GM19372 (cell line): ENCODE measurements at regions not wholly inside any gene's neighbourhood (a gene's known extent, or its start where the extent isn't known, plus 50 kb on each side); places are given as distances from the start of the nearest gene placed in this dataset.
"Not testable (repeated sequence)": the region's sequence is repeated elsewhere in the genome, so short reads cannot be mapped to it uniquely, and the experiment has no call there.

Source experiments
- ATAC-seq: cut with Tn5 transposase; IDR thresholded peaks from one replicate; pipeline ENCODE4 v1.9.1; 2021; ENCODE audit warnings: mild to moderate bottlenecking, low read depth, moderate library complexity; ENCODE audit not compliant: unreplicated experiment

- no peak for ATAC-seq
Observed at GRCh38 chr11:109668973-109669634, 247.1 kb downstream of the C11orf87 start.

- ATAC-seq, result no peak
Observed at GRCh38 chr11:109677231-109677630, 255.2 kb downstream of the C11orf87 start.

GRCh38 chr11:109677876-109678275 lies 255.9 kb downstream of the C11orf87 start:
- ATAC-seq, result no peak

GRCh38 chr11:109680127-109680526 lies 258.1 kb downstream of the C11orf87 start:
- ATAC-seq, result no peak

- not testable (repeated sequence) for ATAC-seq
Observed at GRCh38 chr11:109682788-109683187, 260.8 kb downstream of the C11orf87 start.

- no peak for ATAC-seq
Observed at GRCh38 chr11:109695696-109696095, 273.7 kb downstream of the C11orf87 start.

GRCh38 chr11:109696191-109696897 lies 274.4 kb downstream of the C11orf87 start:
- no peak for ATAC-seq

- peak; percentile 92 for ATAC-seq
Observed at GRCh38 chr11:109697140-109697843, 275.3 kb downstream of the C11orf87 start.

- no peak for ATAC-seq
Observed at GRCh38 chr11:109698237-109698636, 276.2 kb downstream of the C11orf87 start.

GRCh38 chr11:109704432-109704831 lies 282.4 kb downstream of the C11orf87 start:
- ATAC-seq, result no peak

- no peak for ATAC-seq
Observed at GRCh38 chr11:109706945-109707344, 285.0 kb downstream of the C11orf87 start.

- ATAC-seq, result no peak
Observed at GRCh38 chr11:109707411-109707810, 285.4 kb downstream of the C11orf87 start.

- ATAC-seq, result no peak
Observed at GRCh38 chr11:109708184-109708583, 286.2 kb downstream of the C11orf87 start.

GRCh38 chr11:109714444-109714843 lies 292.5 kb downstream of the C11orf87 start:
- ATAC-seq, result not testable (repeated sequence)

GRCh38 chr11:109715424-109715823 lies 293.4 kb downstream of the C11orf87 start:
- not testable (repeated sequence) for ATAC-seq

GRCh38 chr11:109726061-109726460 lies 304.1 kb downstream of the C11orf87 start:
- ATAC-seq, result no peak

GRCh38 chr11:109728056-109728455 lies 306.1 kb downstream of the C11orf87 start:
- ATAC-seq, result no peak

GRCh38 chr11:109729761-109730160 lies 307.8 kb downstream of the C11orf87 start:
- no peak for ATAC-seq

- ATAC-seq, result no peak
Observed at GRCh38 chr11:109730669-109731068, 308.7 kb downstream of the C11orf87 start.

- ATAC-seq, result no peak
Observed at GRCh38 chr11:109731451-109731850, 309.5 kb downstream of the C11orf87 start.

GRCh38 chr11:109733245-109733644 lies 311.3 kb downstream of the C11orf87 start:
- no peak for ATAC-seq
